ENCODE measurements at regions not wholly inside any gene's neighbourhood (a gene's known extent, or its start where the extent isn't known, plus 50 kb on each side); places are given as distances from the start of the nearest gene placed in this dataset.

DNA sequence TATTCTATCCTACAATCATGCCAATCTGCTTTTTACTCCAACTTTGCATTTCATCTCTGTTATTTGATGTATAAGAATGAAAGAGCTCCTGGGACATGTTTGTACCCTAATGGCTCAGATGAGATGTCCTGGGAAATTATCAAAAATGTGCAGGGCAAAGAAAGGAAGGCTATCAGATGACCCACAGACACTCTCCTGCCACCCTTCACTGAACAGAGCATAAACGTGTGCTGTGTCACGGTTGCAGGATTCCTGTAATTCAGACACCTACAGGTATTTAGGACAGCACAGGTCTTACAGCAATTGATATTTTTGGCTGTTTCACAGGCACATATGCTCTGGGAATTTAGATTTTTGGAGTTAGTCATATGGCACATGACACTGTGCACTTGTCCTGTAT, 149.2 kb upstream of the GAS1 start:
- TF ChIP-seq POLR2A (IDR thresholded peaks at IDR 0.05; ENCODE audit: low read length) (no peak), GATA1 (IDR thresholded peaks at IDR 0.05; ENCODE audit: low read depth, low read length) (no peak)
